Neural progenitor cell (in vitro differentiated cells): ENCODE measurements at regions not wholly inside any gene's neighbourhood (a gene's known extent, or its start where the extent isn't known, plus 50 kb on each side); places are given as distances from the start of the nearest gene placed in this dataset.

Experiments used
- EZH2 ChIP-seq: fragments of 200-600 bp; sonication (generic); IDR thresholded peaks from 2 replicates; pipeline ENCODE4 v1.6.1; 2017; ENCODE audit warnings: antibody characterized with exemption, mild to moderate bottlenecking, moderate library complexity
- TF ChIP-seq, protein P1 (sequence below): fragments of 200-600 bp; sonication (generic); IDR thresholded peaks from 2 replicates; pipeline ENCODE4 v1.5.1; 2017; ENCODE audit warnings: antibody characterized with exemption, mild to moderate bottlenecking

DNA sequence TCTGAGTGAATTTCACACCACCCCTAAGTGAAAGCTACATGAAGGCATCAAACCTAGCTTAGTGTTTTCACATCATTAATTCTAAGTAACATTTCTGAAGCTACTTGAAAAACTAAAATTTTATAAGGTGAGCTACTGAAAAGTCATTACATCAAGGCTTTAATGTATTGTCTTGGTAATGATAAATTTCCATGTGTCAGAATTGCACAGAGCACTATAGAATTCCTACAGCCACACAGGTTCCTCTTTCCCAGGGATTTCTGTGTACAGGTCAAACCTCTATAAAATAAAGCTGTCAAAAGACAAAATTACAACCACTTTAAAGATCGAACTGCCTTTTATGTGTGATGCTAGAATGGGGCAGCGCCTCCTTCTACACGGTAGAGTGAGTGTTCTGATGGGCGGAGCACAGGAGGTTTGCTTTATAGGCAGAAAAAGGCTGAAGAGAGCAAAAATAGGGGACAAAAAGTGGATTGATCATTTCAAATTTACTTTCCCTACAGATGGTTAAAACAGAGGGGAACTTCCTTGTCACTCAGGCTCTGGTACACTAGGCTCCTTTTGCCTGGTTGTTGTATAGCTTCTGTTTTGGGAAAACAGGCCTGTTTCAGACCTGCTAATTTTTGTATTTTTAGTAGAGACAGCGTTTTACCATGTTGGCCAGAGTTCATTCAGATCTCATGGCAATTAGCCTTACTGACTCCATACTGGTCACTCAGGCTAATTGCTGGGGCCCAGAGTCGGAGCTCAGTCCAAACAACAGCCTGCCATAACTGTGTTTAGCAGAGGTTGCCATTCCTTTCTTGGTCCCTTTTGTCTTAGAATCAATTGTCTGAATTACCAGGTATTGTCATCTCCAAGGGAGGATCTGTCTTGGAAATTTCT is 102.5 kb upstream of the BASP1 start:
- TF ChIP-seq, protein P1, sequence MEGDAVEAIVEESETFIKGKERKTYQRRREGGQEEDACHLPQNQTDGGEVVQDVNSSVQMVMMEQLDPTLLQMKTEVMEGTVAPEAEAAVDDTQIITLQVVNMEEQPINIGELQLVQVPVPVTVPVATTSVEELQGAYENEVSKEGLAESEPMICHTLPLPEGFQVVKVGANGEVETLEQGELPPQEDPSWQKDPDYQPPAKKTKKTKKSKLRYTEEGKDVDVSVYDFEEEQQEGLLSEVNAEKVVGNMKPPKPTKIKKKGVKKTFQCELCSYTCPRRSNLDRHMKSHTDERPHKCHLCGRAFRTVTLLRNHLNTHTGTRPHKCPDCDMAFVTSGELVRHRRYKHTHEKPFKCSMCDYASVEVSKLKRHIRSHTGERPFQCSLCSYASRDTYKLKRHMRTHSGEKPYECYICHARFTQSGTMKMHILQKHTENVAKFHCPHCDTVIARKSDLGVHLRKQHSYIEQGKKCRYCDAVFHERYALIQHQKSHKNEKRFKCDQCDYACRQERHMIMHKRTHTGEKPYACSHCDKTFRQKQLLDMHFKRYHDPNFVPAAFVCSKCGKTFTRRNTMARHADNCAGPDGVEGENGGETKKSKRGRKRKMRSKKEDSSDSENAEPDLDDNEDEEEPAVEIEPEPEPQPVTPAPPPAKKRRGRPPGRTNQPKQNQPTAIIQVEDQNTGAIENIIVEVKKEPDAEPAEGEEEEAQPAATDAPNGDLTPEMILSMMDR: no peak
- no peak for TF ChIP-seq EZH2
